ENCODE measurements at regions not wholly inside any gene's neighbourhood (a gene's known extent, or its start where the extent isn't known, plus 50 kb on each side); places are given as distances from the start of the nearest gene placed in this dataset.

DNA sequence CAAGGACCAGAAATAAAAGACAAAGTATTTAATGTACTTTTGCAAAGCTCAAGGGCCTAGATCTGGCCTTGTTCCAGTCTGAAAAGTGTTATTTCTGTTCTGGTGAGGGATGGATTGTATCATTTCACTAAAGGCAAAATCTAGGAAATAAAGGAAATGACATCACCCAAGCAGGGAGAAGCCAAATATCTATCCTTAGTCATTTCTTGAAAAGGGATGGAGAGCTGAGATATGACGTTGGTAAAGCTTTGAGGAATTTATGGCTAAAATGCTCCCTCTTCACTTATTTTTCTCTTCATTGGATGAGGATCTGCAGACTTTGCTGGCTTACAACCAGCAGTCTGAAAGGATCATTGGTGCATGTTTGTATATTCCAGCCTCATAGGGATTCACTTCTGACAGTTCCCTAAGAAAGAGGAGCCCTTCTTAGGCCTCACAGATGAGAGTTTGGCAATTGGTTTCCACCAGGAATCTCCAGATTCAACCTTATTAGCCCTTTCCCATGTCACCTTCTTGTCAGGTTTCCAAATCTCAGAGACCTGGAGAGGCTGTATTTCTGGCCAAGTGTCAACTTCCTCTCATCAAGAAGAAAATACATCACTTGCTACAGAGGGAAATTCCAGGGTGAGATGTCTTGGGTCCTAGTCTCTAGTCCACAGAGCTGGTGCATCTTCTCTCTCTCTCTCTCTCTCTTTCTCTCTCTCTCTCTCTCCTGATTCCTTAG, 93.7 kb upstream of the BOC start:
- TF ChIP-seq CTCF (IDR thresholded peaks at IDR 0.05) = no peak
- no peak for TF ChIP-seq POLR2A (IDR thresholded peaks at IDR 0.05)
- Histone ChIP-seq H3K27ac (no peak overlapping the region), H3K4me1 (no peaks in the 10 kb centered on the region), H3K36me3 (replicated peaks in 1 of 2; ENCODE audit: insufficient read depth in 1 of 2, low read depth in 2 of 2) (no peaks in the 10 kb centered on the region), H3K27me3 (no peaks in the 10 kb centered on the region), H3K4me3 (no peak overlapping the region), H3K9me3 (no peaks in the 10 kb centered on the region)
- peak; percentile 42 for ATAC-seq
- intact Hi-C loops (cut with DNase I) = no loop called here
- DNase-seq = no peak
- WGBS, 2 donors = 77 to 84% methylated on average over 1 of the region's 1 CpG

DNA sequence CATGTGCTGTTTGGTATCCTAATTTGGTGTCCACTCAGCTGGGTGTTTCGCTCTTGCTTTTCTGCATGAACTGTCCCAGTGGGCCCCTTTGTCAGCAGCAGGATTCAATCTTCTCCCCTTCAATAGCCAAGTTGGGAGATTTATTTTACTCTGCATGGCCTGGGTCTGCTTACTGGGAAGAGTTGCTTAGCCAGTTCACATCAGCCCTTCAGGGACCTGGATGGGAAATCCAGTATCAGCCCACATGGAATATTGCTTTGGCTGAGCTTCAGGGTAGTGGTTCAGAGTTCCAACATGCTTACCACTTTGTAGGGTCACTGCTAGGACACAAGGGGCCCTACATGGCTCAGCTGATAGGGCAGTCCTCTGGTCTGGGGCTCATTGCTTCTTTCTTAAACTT, 93.0 kb upstream of the BOC start:
- WGBS, 2 donors = 75 to 92% methylated on average over 1 of the region's 1 CpG
- no peak overlapping the region for H3K4me3 ChIP-seq
- no peaks in the 10 kb centered on the region for H3K36me3 ChIP-seq (replicated peaks in 1 of 2; ENCODE audit: insufficient read depth in 1 of 2, low read depth in 2 of 2)
- no peaks in the 10 kb centered on the region for H3K4me1 ChIP-seq
- no peak overlapping the region for H3K27ac ChIP-seq
- H3K27me3 ChIP-seq = no peaks in the 10 kb centered on the region
- DNase-seq (no peak), ATAC-seq (no peak)
- H3K9me3 ChIP-seq = no peaks in the 10 kb centered on the region
- TF ChIP-seq CTCF (IDR thresholded peaks at IDR 0.05) (no peak), POLR2A (IDR thresholded peaks at IDR 0.05) (no peak)
- intact Hi-C loops (cut with DNase I) = no loop called here

GRCh38 chr3:113124256-113124830, 87.0 kb upstream of the BOC start:
- intact Hi-C loops (cut with DNase I) = no loop called here
- Histone ChIP-seq H3K27me3 (no peaks in the 10 kb centered on the region), H3K9me3 (no peaks in the 10 kb centered on the region), H3K4me1 (no peaks in the 10 kb centered on the region), H3K27ac (no peak overlapping the region), H3K4me3 (no peak overlapping the region), H3K36me3 (replicated peaks in 1 of 2; ENCODE audit: insufficient read depth in 1 of 2, low read depth in 2 of 2) (no peaks in the 10 kb centered on the region)
- DNase-seq (no peak), ATAC-seq (no peak)
- TF ChIP-seq CTCF (IDR thresholded peaks at IDR 0.05) = no peak
- no peak for TF ChIP-seq POLR2A (IDR thresholded peaks at IDR 0.05)
- WGBS, 2 donors = 90 to 98% methylated on average over 12 to 13 of the region's 13 CpGs

DNA sequence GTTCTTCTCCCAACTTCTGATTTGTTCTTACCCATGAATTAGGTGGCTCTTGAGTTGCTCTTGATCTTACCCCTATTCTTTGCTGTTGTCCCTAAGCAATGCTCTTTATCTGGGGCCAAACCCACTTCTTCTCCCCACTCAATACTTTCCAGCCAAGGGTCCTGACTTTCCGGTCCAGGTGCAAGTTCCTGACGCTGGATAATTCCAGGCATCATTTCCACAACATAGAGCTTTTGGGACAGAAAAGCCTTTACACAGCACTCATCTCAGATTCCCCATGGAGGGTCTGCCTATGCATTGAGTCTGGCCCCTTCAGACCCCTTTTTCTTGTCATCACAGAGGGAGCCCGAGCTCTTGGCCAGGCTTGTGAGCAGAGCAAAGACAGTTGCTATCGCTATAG, 85.4 kb upstream of the BOC start:
- no peaks in the 10 kb centered on the region for H3K27me3 ChIP-seq
- DNase-seq (no peak), ATAC-seq (no peak)
- H3K9me3 ChIP-seq = no peaks in the 10 kb centered on the region
- no peak overlapping the region for H3K4me3 ChIP-seq
- no peaks in the 10 kb centered on the region for H3K4me1 ChIP-seq
- no peak overlapping the region for H3K27ac ChIP-seq
- 78 to 86% methylated on average over 4 of the region's 4 CpGs for WGBS, 2 donors
- H3K36me3 ChIP-seq (replicated peaks in 1 of 2; ENCODE audit: insufficient read depth in 1 of 2, low read depth in 2 of 2) = no peaks in the 10 kb centered on the region
- TF ChIP-seq POLR2A (IDR thresholded peaks at IDR 0.05) (no peak), CTCF (IDR thresholded peaks at IDR 0.05) (no peak)
- intact Hi-C loops (cut with DNase I) = no loop called here
